ELR (cell line): ENCODE measurements at regions not wholly inside any gene's neighbourhood (a gene's known extent, or its start where the extent isn't known, plus 50 kb on each side); places are given as distances from the start of the nearest gene placed in this dataset.

Experiments
- DNase-seq: peaks from one replicate; pipeline ENCODE4 v3.0.0-alpha.2; 2015; ENCODE audit warnings: low read depth

DNA sequence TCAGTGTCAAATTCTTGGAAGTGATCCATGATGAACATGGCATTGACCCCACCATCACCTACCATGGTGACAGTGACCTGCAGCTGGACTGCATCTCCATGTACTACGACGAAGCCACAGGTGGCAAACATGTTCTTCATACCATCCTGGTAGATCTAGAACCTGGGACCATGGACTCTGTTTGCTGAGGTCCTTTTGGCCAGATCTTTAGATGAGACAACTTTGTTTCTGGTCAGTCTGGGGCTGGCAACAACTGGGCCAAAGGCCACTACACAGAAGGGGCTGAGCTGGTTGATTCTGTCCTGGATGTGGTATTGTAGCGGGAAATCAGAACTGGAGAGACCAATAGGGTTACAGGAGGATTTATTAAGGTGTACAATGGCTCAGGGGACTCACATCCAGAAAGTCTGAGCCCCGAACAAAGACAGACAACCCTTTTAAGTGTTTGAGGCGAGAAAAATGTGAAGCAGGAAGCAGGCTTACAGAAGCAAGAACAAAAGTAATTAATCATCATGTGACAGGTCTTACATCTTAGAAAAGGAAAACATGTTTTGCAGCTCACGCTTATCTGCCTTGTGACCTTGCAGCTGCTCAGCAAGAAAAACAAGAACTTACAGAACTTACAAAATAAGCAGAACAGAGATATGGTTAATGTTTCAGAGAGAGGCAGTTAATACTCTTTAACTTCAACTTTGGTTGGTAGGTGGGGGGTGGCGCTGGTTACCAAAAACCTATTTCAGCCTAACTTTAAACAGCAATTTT is 58.8 kb upstream of the MOCS1 start:
- DNase-seq = no peak
